GM21526 (cell line): ENCODE measurements at regions not wholly inside any gene's neighbourhood (a gene's known extent, or its start where the extent isn't known, plus 50 kb on each side); places are given as distances from the start of the nearest gene placed in this dataset.
"Not testable (repeated sequence)": the region's sequence is repeated elsewhere in the genome, so short reads cannot be mapped to it uniquely, and the experiment has no call there.

Experiments used
- ATAC-seq: cut with Tn5 transposase; IDR thresholded peaks from one replicate; pipeline ENCODE4 v1.9.1; 2021; ENCODE audit warnings: moderate library complexity; ENCODE audit not compliant: unreplicated experiment, low FRiP score

- ATAC-seq, result no peak
These were observed 93.7 kb downstream of the TMEM17 start for GRCh38 chr2:62412347-62412742.

DNA sequence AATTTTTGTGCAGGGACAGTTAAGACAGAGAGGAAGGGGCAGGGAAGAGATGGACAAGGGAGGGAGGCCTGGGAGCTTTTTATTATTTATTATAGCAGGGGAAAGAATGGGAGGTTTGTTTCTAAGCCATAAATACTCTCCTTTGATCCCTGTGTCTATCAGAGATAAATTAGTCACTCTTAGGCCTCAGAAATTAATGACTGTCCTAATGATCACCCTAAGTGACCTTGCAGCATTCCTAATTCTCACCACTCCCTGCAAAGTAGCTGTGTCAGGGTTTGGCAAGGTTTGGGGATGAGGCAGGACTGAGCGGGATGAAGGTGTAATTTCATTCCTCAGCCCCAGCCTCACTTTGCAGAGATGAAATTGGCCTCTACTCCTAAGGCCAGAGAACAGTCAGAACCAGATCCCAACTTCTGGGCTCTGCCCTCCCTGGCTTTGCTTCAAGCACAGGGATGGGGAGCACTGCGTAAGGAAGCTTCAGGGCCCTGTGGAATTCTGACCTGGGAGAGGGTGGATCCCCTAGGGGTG, 95.0 kb downstream of the TMEM17 start:
- ATAC-seq, result no peak

GRCh38 chr2:62410015-62410453, 96.0 kb downstream of the TMEM17 start:
- ATAC-seq, result no peak

DNA sequence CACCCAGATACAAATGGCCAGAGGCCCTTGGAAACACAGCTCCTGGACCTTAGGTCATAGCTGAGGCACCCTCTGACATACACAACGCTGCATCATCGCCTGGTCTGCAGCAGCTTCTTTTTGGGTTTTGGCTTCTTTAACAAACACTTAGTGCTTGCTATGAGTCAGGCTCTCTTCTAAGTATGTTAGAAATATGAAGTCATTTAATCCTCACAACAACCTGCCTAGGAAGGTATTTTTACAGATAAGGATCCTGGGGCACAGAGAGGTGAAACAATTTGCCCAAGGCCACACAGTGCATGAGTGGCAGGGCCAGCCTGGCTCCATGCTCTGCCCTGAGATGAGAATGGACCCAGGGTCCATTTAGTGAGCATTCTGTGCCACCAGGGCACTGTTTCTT, 96.6 kb downstream of the TMEM17 start:
- ATAC-seq, result no peak

DNA sequence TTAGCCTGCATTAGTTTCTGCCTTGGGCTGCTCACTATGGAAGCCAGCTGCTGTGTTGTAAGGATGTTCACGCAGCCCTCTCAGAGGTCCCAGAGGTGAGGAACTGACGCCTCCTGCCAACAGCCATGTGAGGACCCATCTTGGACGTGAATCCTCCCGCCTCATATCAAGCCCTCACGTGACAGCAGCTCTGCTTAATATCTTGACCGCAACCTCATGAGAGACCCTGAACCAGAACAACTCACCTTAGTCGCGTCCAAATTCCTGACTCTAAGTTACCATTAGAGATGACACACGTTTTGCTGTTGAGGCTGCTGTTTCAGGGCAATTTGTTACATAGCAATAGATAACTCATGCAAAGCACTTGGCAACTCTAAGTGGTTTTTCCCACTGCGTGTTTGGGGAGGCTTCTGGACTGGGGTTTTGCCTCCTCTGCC, 97.7 kb downstream of the TMEM17 start:
- ATAC-seq, result no peak

DNA sequence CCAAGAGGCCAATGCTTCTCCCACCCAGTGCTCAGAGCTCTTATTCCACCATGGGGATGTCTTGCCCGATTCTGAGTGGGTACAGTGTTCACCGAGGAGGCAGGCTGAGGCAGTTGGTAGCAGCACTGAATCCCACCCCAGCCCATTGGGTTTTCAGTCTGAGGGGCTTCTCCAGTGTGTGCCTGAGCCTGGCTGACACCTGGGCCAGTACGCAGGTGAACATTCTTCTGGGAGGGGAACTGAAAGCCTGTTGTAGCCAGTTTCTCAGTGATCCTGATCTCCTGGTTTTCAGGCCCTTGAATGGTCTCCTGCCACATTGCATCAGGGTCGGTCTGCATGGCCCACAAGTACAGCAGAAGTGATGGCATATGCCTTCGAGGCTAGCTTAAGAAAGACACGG, 98.2 kb downstream of the TMEM17 start:
- ATAC-seq, result no peak

DNA sequence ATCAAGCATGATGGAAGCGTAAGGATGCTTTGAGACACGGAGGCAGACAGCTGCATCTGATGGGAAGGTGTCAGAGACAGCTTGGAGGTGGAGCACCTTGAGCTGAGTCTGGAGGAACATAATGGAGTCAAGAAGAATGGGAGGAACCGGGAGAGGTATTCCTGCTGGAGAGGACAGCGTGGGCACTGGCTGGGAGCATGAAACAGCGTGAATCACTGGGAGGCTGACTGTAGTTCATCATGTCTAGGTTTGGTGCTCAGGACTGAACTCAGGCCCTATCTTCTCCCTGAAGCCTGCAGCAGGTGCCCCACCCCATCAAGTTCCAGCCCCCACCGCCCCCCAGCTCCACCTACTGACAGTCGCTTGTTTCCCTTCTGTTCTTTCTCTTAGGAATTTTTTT, 98.6 kb downstream of the TMEM17 start:
- no peak for ATAC-seq

DNA sequence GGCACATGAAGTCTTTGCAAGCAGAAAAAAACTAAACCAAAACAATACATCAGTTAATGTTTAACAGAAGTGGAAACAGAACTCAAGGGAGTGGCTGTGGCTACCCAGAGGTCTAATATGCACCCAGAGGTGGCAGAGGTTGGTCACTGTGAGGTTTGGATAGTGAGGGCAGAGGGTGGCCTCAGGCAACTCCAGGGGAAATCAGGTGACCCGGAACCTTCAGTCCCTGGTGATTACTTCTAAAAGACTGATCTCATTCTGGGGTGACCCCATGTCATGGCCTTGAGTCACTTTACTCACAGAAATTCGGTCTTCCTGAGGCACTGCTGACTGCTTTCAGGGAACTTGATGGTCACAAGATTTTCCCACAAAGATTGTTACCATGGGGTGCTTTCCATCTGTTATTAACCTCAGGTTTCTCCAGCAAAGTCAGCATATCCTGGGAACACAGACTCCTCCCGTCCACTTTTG, 99.4 kb downstream of the TMEM17 start:
- ATAC-seq, result no peak

DNA sequence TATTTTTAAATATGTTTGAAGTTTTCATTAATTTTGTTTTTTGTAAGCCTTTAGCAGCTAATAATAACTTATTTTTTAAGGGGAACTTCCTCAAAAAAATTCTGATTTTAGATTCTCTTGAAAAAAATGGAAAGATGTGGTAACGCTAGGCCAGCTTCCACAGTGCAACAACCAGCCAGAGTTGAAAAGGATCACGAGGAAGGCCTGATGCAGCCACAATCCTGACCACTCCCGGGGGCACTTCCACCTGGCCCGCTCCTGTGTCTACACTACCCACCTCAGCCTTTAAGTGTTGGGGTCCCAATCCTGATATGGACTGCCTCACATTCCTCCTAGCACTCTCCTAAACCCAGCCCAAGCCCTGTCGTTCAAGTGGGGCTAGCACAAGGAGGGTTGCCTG, 101.1 kb downstream of the TMEM17 start:
- ATAC-seq, result no peak

- no peak for ATAC-seq
These were observed 103.8 kb downstream of the TMEM17 start for GRCh38 chr2:62402156-62402555.

- no peak for ATAC-seq
These were observed 107.6 kb downstream of the TMEM17 start for GRCh38 chr2:62398356-62398755.

- no peak for ATAC-seq
These were observed 109.1 kb downstream of the TMEM17 start for GRCh38 chr2:62396880-62397279.

- ATAC-seq, result no peak
These were observed 112.7 kb downstream of the TMEM17 start for GRCh38 chr2:62393293-62393692.

DNA sequence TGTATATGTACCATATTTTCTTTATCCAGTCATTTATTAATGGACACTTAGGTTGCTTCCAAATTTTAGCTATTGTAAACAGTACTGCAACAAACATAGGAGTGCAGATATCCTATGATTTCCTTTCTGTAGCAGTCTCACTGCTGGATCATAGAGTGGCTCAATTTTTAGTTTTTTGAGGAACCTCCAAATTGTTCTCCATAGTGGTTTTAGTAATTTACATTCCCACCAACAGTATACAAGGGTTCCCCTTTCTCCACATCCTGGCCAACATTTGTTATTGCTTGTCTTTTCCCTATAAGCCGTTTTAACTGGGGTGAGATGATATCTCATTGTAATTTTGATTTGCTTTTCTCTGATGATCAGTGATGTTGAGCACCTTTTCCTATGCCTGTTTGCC, 114.3 kb downstream of the TMEM17 start:
- ATAC-seq, result no peak

- ATAC-seq, result not testable (repeated sequence)
These were observed 119.6 kb downstream of the TMEM17 start for GRCh38 chr2:62386378-62386777.

GRCh38 chr2:62383846-62384245, 122.1 kb downstream of the TMEM17 start:
- ATAC-seq, result no peak

DNA sequence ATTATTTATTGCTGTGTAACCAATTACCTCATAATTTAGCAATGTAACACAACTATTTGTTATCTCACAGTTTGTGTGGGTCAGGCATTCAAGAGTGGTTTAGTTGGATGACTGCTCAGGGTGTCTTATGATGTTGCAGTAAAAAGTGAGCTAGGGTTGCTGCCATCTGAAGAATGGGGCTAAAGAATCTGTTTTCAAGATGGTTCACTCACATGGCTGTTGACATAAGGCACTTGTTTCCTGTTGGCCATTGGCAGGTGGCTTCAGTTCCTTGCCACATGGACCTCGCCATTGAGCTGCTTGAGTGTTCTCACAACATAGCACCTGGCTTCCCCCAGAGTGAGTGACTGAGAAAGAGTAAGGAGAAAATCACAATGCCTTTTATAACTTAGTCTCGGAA, 123.2 kb downstream of the TMEM17 start:
- no peak for ATAC-seq

DNA sequence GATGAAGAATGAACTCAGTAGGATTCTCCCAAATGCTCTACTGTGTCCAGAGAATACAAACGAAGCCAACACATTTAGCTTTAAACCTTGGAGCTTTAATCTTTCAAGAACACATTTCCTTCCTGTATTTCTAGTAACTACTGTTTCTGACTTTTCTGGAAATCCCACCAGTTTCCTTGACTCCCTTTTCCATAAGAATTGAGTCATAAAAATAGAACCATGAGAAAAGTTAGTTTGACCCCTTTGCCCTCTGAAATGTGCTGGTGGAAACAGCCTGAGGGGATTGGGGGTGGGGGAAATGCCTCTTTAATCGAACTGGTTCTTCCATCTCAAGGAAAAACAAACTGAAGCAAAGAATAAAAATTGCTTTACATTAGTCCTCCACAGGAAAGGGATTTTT, 123.9 kb downstream of the TMEM17 start:
- ATAC-seq, result no peak

DNA sequence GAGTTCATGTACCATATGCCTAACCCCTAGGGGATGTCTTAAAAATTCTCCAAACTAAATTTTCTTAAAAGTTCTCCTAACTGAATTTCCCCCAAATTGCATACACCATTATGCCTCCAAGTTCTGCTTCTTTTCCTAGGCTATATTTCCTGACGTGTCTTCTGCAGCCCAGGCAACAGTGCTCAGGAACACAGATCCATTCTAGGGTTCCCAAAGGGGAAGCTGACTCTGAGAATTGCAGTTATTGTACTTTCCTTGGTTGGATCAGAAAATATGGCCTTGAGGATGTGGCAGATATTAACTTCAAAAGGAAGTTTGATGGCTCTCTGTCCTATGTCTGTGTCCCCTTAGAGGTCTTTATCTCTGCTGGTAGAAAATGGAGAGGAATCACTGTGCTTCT, 124.3 kb downstream of the TMEM17 start:
- ATAC-seq, result no peak

GRCh38 chr2:62379566-62379965, 126.4 kb downstream of the TMEM17 start:
- ATAC-seq, result no peak

DNA sequence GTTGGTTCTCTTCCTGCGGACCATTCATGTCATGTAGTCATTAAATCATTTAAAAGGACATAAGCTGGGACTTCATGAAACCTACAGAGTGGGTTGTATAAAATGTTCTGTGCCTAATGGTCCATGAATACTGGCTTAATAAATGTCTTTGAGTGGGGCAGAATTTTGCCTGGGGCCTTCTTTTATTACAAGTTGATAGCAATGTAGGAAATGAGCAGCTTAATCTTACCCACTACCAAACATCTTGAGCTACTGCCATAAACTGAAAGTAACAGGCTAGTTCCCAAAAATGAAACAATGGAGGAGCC, 130.9 kb downstream of the TMEM17 start:
- ATAC-seq, result no peak

DNA sequence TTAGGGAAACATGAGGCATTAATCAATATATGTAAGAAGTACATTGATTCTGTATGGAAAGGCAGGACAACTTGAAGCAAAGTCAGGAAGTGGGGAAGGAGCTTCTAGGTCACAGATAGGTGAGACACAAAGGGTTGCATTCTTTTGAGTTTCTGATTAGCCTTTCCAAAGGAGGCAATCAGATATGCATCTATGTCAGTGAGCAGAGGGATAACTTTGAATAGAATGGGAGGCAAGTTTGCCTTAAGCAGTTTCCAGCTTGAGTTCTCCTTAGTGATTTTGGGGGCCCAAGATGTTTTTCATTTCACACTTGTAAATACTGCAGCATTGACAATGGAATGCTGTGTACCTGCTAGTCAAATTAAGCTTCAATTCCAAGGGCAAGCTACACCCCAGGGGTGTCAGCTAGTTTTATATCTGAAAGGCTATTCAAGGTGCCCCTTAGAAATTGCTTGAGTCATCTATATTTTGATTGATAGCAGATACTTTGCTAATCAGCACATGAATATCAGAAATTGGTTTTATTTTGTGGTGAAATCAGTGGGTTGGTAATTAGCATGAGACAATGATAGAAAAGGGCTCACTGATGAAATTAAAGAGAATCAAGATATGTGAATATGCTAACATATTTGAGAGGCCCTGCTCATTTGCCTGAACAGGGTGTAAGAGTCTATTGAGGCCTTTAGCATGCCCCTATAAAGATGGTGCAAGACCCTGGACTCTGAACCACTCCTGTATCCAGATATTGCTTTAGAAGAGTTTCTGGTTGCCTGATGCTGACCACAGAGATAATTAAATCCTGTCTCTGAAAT, 131.5 kb downstream of the TMEM17 start:
- ATAC-seq, result no peak
